Ascending aorta (tissue), 2 donors: ENCODE measurements at regions not wholly inside any gene's neighbourhood (a gene's known extent, or its start where the extent isn't known, plus 50 kb on each side); places are given as distances from the start of the nearest gene placed in this dataset.
"Not testable (repeated sequence)": the region's sequence is repeated elsewhere in the genome, so short reads cannot be mapped to it uniquely, and the experiment has no call there.

ENCODE experiments used
- DNase-seq, 2 donors: peaks; one replicate each; pipeline ENCODE4 v3.0.0-alpha.2; 2019; ENCODE audit warnings: low spot score in 2 of 2
- H3K27ac ChIP-seq, 2 donors: fragments of 200-600 bp; sonication (generic); one replicate each; pipeline ENCODE4 v1.5.1; 2016 to 2017; ENCODE audit warnings: mild to moderate bottlenecking in 1 of 2
- H3K27me3 ChIP-seq: fragments of 200-600 bp; sonication (generic); one replicate; pipeline ENCODE4 v1.5.1; 2017
- H3K36me3 ChIP-seq, 2 donors: fragments of 200-600 bp; sonication (generic); one replicate each; pipeline ENCODE4 v1.5.1; 2016
- H3K4me1 ChIP-seq, 2 donors: fragments of 200-600 bp; sonication (generic); one replicate each; pipeline ENCODE4 v1.5.1; 2016 to 2017; ENCODE audit warnings: mild to moderate bottlenecking in 1 of 2
- H3K4me3 ChIP-seq, 2 donors: fragments of 200-600 bp; sonication (generic); one replicate each; pipeline ENCODE4 v1.5.1; 2016 to 2017; ENCODE audit warnings: mild to moderate bottlenecking in 1 of 2
- H3K9me3 ChIP-seq, 2 donors: fragments of 200-600 bp; sonication (generic); one replicate each; pipeline ENCODE4 v1.5.1; 2016
- CTCF ChIP-seq, 3 experiments: fragments of 200-600 bp in 2 of 3; fragments of 450-650 bp in 1 of 3; sonication (generic) in 2 of 3; IDR thresholded peaks; one replicate each; pipeline ENCODE4 v1.5.1; 2016 to 2019; ENCODE audit warnings: antibody characterized with exemption in 3 of 3, mild to moderate bottlenecking in 1 of 3, moderate library complexity in 1 of 3
- intact Hi-C: fragments of 100-400 bp; cut with DNase I; formaldehyde crosslinking; loops from one replicate; pipeline ENCODE4 v1.15.1; 2023

GRCh38 chr1:610538-610937 is 75.9 kb downstream of the OR4F16 start:
- H3K27me3 ChIP-seq = not testable (repeated sequence)

GRCh38 chr1:609161-609560 is 77.3 kb downstream of the OR4F16 start:
- H3K4me3 ChIP-seq, H3K4me1 ChIP-seq, H3K27ac ChIP-seq, DNase-seq, H3K36me3 ChIP-seq, intact Hi-C loops, H3K9me3 ChIP-seq, H3K27me3 ChIP-seq: not testable (repeated sequence)
- TF ChIP-seq CTCF (IDR thresholded peaks at IDR 0.05) = peak in 1 of 3 experiments; percentile 10

More at GRCh38 chr1:610538-610937, 75.9 kb downstream of the OR4F16 start:
- H3K4me1 ChIP-seq, DNase-seq, H3K36me3 ChIP-seq, H3K27ac ChIP-seq, H3K9me3 ChIP-seq, intact Hi-C loops, H3K4me3 ChIP-seq: not testable (repeated sequence)
- TF ChIP-seq CTCF (IDR thresholded peaks at IDR 0.05) = peak in 1 of 3 experiments; percentile 13

GRCh38 chr1:605279-605678 is 81.2 kb downstream of the OR4F16 start:
- H3K27me3 ChIP-seq, intact Hi-C loops, H3K4me1 ChIP-seq, H3K9me3 ChIP-seq, H3K27ac ChIP-seq, H3K4me3 ChIP-seq, DNase-seq, H3K36me3 ChIP-seq: not testable (repeated sequence)

DNA sequence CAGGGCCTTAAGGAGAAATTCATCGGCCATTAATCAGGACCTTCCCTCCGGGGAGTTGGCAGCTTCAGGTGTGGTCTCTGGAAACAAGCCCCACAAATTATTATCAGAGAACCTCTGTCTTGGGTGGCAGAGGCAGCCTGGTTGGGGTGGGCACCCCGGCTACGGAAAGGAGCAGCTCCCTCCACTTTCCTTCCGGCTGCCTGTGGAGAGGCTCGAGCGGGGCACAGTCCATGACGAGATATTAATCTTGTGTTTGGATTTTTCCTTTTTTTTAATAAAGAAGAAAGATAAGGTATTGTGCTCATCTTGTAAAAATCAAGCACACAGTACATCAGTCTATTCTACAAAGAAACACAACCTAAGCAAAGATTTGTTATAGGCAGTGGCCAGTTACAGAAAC is 98.2 kb downstream of the OR4F16 start:
- DNase-seq, H3K36me3 ChIP-seq, H3K27me3 ChIP-seq, intact Hi-C loops, H3K9me3 ChIP-seq, H3K4me1 ChIP-seq, H3K4me3 ChIP-seq, H3K27ac ChIP-seq: not testable (repeated sequence)

GRCh38 chr1:585992-586391 is 100.5 kb downstream of the OR4F16 start:
- H3K4me3 ChIP-seq, H3K27me3 ChIP-seq, H3K4me1 ChIP-seq, H3K36me3 ChIP-seq, H3K9me3 ChIP-seq, intact Hi-C loops, H3K27ac ChIP-seq: not testable (repeated sequence)
- TF ChIP-seq CTCF (IDR thresholded peaks at IDR 0.05) = peak in 2 of 3 experiments; percentile 33 to 39
- DNase-seq = peak in 1 of 2 donors; percentile 70
